Fibroblast of skin of left biceps (primary cell): ENCODE measurements at regions not wholly inside any gene's neighbourhood (a gene's known extent, or its start where the extent isn't known, plus 50 kb on each side); places are given as distances from the start of the nearest gene placed in this dataset.
A peak's percentile ranks its signal among the peaks of the same experiment; 100 is the strongest.

Source experiments
- DNase-seq, 2 experiments: peaks; one replicate each; pipeline ENCODE4 v3.0.0-alpha.2; 2013; ENCODE audit warnings: low read depth in 2 of 2

DNA sequence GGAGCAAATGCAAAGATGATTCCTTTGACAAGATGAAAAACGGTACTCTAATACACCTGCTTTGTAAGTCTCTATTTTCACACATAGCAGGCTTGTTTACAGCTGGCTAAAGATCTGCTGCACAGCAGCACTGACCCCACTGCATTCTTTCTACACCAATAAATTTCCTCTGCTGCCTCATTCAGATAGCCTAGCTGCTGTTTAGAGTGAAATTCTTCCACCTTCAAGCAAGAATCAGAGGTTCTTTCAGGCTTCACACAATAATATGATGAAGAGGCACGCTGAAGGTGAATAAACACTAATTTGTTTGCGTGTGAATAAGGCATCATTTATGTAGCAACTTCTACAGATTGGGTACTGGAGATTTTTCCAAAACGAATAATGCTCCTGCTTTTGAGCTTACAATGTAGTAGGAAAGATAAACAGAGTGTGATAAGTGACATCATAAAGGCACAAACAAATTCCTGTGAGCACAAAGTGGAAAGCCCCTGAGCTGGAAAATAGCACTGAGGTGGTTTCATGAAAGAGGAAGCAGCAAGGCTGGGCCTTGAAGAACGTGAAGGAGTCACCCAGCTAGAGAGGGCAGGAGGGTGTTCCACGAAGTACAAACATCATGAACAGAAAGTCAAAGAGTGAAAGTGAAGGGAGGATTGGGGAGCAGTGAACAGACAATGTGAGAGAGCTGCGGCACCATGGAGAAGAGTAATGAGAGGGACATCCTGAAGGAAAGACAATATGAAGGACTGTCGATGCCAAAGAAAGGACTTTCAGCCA, 543.4 kb downstream of the CD83 start:
- no peak for DNase-seq

DNA sequence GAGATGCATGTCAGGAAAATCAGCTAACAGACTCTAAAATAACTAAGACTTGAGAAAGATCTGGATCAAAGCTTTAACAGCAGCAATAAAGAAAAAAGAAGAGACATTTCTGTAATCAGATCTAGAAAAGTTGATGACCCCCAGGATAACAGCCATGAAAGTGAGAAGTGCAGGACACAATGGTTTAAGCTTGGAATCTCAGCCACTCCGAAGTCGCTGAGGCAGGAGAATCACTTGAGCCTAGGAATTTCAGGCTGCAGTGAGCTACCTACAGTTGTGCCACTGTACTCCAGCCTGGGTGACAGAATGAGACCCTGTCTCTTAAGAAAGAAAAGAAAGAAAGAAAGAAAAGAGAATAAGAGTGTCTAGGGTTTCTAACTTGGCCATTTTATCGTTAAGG, 544.1 kb downstream of the CD83 start:
- DNase-seq, result no peak

DNA sequence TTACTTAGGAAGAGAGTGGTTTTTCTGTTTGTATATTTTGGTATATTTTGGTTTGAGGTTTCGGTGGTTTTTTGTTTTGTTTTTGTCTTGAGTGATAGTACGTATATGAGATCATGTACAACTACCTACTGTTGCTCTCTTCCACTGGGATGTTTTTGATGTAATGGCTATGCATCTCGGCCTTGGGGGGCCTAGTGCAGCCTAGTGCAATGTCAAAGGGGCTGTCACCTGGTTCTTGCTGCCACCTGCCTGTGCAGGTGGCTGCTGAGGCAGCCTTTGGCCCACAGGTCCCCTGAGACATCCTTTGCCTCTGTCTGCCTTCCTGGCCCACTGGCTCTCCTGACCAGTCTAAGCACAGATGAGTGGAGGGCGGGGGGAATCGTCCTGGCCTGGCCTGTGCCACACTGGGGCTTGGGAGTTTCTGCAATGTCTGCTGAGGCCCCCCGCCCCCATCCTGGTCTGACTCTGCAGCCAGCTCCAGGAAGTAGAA, 546.6 kb downstream of the CD83 start:
- no peak for DNase-seq

DNA sequence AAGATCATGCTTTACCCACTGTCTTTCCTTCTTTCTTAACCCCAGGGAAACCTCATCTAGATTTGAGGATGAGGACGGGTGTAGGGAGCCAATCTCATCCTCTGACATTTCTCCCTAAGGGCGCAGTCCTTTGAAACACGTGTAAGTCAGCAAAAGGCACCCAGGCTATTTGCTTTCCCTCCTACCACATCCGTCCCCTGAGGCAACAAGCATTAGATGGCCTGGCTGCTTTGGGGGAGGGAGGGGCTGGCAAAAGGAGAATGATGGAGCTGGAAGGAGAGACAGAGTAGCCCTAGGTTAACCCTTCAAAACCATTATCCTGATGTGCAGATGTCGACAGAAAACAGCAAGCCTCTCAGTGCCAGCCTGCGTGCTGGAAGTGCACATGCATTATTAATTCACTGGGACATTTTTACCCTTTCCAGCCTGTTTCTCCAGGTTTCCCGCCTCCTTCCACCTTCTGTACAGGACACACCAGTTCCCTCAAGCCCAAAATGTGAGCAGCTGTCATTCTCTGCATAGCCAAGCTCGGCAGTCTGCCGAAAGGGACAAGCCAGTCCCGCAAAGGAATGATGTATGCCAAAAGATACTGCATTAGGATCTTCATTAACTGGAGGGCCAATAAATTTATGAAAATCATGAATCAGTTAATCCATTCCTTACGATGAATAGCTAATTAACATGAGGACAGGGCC, 547.2 kb downstream of the CD83 start:
- DNase-seq, result no peak

DNA sequence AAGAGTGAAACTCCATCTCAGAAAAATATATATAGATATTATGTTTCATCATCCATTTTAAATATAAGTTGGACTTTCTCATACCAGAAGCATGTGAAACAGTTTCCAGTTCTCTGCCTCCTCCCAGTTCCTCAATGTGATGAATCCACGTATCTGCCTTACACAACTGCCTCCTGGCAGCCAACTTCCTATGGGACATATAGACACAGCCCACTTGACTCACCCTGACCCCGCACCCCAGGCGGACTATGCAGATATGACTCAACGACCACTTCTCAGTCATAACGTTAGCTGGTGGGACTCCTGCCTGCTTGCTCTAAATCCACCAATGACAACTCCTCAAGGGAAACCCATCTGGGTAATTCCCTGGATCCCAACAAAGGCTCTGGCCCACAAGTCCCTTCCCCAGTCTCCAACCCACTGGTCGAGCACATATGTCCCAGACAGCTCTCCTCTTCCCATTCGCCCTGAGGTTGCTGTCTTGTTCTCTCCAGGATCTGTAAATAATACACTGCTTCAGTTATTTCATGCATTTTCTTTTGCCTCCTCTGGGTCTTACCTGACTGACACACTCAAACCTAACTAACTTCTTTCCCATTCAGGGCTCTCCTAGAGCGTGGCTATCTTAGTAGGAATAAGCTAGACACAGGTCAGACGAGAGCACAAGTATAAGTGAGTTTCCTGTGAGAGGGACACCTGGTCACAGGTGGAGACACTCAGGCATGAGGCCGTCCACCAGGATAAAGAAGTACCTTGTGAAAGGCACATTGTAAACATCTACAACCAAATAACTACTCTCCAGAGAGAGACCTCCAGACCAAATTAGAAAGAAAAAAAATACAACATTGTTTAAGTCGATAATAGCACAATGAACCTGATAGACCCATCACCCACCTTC, 548.5 kb downstream of the CD83 start:
- peak; percentile 87 to 91 for DNase-seq

DNA sequence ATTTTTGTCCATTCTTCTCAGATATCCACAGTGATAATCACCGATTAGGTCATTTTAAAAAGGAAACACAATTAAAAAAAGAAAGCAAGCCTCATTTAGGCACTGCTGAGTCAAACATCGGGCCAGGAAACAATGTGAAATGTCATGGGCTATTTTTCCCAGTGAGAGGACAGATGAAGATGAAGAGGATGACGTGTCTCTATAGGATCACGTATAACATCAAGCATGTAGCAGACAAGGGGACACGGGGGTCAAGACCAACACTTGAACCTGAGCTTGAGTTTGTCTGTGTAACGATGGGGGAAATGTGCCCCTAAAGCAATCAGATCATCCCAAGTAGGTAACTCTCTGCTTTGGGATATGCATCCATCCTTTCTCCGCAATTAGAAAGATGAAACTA, 553.2 kb downstream of the CD83 start:
- no peak for DNase-seq

DNA sequence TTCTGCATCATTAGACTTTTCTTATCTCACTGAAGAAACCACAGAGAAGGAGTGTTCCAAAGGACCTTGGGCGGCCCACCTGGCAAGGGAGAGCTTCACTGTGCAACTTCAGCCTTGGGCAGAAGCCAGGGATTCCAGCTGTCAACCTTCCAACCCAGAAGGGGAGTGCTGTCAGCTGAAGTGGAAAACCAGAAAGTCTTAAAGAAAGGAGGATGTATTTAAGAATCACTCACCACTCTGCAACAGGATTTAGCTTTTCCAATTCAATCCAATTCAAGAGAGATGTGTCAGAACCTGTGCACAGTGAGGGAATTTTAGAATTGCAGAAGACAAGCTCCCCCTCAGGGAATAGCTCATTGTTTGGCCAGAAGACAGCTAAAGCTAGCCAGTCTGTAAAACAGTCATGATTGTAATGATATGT, 553.7 kb downstream of the CD83 start:
- DNase-seq, result peak; percentile 60 to 63

DNA sequence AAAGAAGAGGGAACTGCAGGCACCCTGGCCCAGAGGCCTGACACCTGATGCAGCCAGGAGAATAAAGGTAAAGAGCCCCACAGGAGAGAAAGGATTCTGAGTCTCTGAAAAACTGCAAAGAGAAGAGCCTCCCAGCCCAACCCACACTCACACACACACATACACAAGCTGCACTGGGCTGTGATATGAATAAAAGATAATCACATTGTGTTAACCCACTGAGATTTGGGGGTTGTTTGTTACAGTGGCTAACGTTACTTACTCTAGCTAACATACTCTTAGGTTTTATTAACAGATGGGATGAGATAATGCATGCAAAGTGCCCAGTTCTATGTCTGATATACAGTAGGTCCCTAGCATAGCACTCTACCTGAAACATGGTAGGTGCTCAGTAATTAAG, 554.4 kb downstream of the CD83 start:
- no peak for DNase-seq

DNA sequence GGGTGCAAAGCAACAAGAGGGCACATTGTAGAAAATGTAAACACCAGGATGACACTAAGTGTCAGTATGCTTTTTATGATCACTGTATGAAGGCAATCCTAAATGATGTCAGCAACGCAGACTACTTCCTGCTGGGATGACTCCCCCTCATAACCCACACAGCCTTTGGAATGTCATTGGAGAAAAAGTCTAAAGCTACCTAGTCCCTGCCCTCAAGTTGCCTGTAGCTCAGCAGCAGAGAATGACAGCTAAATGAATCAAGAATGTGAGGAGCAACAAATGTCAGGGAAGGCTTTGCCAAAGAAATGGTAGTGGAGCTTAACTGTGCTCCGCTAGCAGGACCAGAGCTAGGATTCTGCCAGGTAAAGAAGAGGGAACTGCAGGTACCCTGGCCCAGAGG, 555.6 kb downstream of the CD83 start:
- no peak for DNase-seq

DNA sequence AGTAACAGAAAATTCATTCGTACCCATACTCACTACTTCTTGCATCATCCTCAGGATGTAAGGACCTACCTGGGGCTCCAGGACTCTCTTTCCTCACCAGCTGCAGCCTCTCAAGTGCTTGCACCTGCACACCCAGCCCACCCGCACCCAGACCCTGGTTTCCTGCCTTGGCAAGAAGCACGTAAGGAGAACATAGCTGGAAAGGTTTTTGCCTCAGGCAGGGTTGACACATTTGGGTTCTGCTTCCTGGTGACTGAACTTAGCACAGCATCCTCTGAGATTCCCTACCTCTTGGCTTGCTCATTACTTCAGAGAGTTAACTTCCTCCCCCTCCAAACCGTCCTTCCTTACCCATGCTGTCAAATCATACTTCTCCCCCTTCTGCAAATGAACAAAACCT, 556.9 kb downstream of the CD83 start:
- DNase-seq, result no peak

DNA sequence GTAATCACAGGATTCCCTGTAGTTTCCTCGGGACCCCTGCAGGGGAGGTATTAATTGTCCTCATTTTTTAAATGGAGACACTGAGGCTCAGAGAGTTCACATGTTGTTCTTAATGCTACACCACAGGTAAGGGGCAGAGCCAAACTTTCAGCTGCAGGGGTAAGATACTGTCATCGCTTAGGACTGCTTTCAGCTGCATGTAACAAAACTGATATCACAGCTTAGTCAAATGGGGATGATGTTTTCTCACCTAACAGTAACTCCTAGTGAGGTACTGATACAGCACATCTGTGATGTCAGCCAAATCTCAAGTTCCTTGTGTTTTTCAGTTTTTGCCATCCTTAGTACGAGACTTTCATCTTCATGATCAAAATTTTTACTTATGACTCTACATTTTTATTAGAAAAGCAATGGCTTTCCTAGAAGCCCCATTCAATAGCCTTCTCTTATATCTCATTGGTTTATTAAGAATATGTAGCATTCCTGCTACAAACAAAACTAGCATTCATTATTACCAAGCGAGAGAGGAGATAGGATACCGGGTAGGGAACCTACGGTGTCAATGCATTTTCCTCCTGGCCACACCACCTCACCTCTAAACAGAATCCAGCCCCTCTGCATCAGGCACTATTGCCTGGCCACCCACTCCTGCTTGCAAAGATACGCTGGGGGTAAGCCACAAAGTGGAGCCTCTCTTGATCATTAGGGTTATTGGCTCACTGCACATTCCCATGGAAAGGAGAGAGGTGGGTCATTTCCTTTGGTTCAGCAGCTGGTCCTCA, 557.5 kb downstream of the CD83 start:
- DNase-seq, result no peak

DNA sequence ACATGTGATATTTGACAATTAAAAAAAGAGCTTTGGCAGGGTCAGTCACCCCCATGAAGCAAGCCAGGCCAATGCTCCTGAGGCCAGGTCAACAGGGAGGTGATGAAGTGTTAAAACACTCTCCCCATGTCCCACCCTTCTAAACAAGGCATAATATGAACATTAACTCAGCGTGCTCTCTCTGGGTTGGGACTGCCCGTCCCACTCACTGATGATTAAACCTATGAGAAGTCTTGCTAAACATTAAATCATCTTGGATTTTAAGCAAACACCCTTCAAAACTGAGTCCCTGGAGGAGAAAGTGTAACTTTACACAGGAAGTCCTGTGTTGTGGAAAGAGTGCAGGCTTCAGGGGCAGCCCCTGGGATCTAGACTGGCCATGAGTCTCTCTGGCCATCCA, 558.5 kb downstream of the CD83 start:
- no peak for DNase-seq

DNA sequence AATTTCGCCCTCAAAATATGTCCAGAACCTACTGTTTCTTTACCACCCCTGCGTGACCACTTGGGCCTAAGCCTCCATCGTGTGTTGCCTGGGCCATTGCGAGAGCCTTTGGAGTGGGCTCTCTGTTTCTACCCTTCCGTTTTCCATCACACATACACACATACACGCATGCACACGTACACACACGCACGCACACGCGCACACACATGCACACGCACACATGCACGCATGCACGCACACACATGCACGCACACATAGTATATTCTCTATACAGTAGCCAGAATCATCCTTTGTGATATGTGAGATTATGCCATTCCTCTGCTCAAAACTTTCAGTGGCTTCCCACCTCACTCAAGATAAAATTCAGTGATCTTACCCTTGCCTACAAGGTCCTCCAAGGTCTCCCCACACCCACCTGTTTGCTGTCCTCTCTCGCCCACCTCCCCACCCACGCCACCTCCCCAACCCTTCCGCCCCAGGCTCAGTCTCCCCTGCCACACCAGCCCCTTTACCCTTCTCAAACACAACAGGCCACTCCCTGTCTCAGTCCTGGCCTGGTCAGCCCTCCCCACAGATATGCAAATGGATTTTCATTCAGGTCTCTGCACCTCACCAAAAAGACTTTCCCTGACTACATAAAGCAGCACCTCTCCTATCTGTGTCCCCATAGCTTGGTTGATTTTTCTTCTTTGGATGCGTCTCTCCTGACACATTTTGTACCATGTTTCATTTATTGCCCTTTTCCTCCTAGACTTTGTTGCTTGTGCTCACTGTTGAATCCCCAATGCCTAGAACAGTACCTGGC, 559.6 kb downstream of the CD83 start:
- DNase-seq, result no peak

DNA sequence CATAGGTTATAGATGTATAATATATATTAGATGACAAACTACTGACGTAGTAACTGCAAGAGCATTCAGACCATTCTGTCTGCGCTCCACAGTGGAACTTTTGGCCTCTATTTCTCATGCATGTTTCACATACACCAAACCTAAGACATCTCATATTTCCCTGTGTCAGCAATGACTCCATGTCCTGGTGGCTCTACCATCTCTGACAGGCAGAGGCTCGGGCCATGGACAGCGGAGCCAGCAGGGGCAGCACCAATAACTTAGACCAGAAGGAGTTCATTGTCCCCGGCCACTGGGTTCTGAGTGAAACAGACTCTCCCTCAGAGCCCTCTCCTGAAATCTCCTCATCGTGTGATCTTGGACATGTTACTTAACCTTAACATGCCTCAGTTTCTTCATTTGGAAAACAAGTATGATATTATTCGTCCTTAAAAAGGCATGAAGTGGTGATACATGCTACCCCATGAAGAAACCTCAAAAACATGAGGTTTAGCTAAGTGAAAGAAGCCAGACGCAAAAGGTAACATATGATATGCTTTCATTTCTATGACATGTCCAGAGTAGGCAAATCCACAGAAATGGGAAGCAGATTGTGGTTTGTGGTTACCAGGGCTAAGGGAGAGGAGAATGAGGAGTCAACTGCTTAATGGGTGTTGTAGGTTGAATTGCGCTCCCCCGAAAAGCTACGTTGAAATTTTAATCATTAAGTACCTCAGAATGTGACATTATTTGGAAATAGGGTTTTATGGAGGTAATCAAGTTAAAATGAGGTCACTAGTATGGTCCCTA, 564.0 kb upstream of the JARID2 start:
- no peak for DNase-seq

DNA sequence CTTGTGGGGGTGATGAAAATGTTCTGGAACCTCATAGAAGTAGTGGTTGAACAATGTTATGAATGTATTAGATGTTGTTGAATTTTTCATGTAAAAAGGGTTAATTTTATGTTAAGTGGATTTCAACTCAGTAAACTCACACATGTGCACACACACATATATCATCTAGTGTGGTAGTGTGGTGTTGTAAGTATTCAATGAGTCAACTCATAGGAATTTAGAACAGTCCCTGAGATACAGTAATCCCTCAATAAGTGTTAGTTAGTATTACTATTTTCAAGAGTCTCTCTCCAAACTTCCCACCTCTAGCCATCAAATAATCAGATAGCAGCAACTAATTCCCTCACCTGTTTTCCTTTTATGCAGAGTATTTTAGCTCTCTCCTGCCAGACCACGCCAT, 563.1 kb upstream of the JARID2 start:
- DNase-seq, result peak; percentile 56 to 62

DNA sequence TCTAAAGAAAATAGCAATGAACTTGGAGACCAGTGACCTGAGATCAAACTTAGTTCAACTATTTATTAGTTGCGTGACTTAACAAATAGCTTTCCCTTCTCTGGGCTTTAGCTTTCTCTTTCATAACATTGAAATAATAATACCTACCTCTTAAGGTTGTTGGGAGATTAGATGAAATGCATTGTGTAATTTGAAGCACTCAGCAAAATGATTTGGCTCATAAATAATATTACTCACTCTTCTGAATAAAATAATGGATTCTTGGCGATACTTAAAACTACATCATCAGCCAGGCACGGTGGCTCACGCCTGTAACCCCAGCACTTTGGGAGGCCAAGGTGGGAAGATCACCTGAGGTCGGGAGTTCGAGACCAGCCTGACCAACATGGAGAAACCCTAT, 556.2 kb upstream of the JARID2 start:
- DNase-seq, result no peak

DNA sequence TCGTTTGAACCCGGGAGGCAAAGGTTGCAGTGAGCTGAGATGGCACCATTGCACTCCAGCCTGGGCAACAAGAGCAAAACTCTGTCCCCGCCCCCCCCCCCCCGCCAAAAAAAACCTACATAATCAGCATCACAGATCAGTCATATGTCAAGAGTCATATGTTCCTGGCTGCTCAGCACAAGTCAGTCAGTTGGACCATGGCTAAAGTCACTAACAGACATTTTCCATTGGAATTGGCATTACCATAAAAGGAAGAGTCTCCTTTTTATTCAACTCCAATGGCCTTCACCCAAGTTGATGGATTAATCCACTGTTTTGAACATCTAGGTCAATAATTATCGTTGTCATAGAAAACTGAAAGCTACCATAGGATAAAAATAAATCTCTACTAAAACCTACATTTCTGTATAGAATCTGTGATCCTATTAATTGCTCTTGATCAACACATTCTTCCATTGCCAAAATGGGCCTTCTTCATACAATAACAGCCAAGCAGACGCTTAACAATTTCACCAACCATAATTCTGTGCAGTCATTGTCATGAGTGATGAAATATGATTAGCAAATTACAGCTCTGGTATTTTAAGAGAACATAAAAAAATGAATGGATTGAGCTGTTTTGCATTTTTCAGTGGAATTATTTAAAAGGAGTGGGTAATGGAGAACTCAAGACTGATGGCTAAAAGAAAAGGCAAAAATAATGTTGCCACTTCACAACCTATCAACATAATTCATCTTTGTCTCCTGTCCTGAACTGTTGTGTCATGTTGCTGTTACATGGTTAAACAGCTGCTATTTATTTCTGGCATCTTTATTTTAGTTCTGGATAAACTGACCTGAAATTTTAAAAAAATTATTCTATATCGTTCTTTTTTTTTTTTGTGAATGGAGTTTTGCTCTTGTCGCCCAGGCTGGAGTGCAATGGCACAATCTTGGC, 555.5 kb upstream of the JARID2 start:
- no peak for DNase-seq

DNA sequence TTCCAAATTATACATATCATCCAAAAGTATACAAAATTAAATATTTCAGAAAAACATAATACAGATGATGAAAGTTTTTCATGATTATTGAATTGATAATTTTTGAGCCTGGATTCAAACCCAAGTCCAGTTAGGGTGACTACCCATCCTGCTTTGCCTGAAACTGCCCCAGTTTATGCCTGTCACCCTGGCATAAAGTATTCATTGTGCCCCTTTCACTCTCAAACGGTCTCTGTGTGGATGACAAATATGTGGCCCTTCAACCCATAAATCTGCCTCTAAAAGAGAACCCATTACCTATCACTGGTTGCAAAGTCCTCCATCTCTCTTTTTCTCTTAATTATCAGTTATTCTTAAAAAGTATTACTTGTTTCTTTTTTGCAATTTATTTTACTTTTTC, 553.7 kb upstream of the JARID2 start:
- DNase-seq, result no peak
